ENCODE measurements at regions not wholly inside any gene's neighbourhood (a gene's known extent, or its start where the extent isn't known, plus 50 kb on each side); places are given as distances from the start of the nearest gene placed in this dataset.

- H3K4me1 ChIP-seq (ENCODE audit: control insufficient read depth in 2 of 2, insufficient read depth in 2 of 2, low read length in 2 of 2): no peaks in the 10 kb centered on the region
- H3K27me3 Mint-ChIP-seq: no peaks in the 10 kb centered on the region
- DNase-seq (no peak), ATAC-seq (ENCODE audit: low read depth) (no peak)
- no peaks in the 10 kb centered on the region for H3K4me1 Mint-ChIP-seq
- H3K36me3 ChIP-seq (replicated peaks in 1 of 2; ENCODE audit: control extremely low read depth in 1 of 2, control insufficient read depth in 1 of 2, extremely low read depth in 1 of 2, insufficient read depth in 2 of 2, low read length in 1 of 2): no peaks in the 10 kb centered on the region
- no peak overlapping the region for H3K4me3 ChIP-seq (ENCODE audit: control extremely low read depth in 1 of 5, extremely low read depth in 1 of 5, insufficient read depth in 1 of 5, low read depth in 2 of 5, low read length in 4 of 5)
- ChIA-PET CTCF (interaction anchor here (0.5 kb wide), 1 partner anchor 377 kb away, joined by 4 read pairs; no protein-coding TSS in a partner anchor), POLR2A (no interaction called here)
- TF ChIP-seq EZH2 (IDR thresholded peaks at IDR 0.05; ENCODE audit: borderline replicate concordance, insufficient read depth, low read depth, low read length, poor library complexity, severe bottlenecking) (no peak), CTCF (IDR thresholded peaks at IDR 0.05) (no peak)
- no peak overlapping the region for H3K4me2 ChIP-seq (replicated peaks; ENCODE audit: low read depth, low read length, poor library complexity, severe bottlenecking)
- WGBS (ENCODE audit: insufficient coverage): no CpG with 5 or more reads among the region's 1 CpG
- no peak overlapping the region for H3K27ac ChIP-seq (ENCODE audit: low read length in 2 of 2)
- no peak overlapping the region for H2AFZ ChIP-seq (ENCODE audit: insufficient read depth, low read depth, low read length, poor library complexity, severe bottlenecking)
- no peaks in the 10 kb centered on the region for H3K9me3 Mint-ChIP-seq (ENCODE audit: insufficient read depth)
- intact Hi-C loops (cut with micrococcal nuclease): no loop called here
- H4K20me1 ChIP-seq (ENCODE audit: control insufficient read depth, insufficient read depth, low read length, poor library complexity, severe bottlenecking): no peaks in the 10 kb centered on the region
- H3K9ac ChIP-seq (ENCODE audit: low read length): no peak overlapping the region
- H3K9me3 ChIP-seq (ENCODE audit: control extremely low read depth in 1 of 3, control insufficient read depth in 2 of 3, insufficient read depth in 1 of 3, low read length in 2 of 3): peaks cover 0 to 3% (median 0%) of the 10 kb centered on the region in 3 donors
- H3K79me2 ChIP-seq (ENCODE audit: control insufficient read depth, insufficient read depth, low read length): no peaks in the 10 kb centered on the region
- no peak overlapping the region for H3K4me3 Mint-ChIP-seq
- no peak overlapping the region for H3K27ac Mint-ChIP-seq
- H3K27me3 ChIP-seq (replicated peaks in 1 of 4; ENCODE audit: control extremely low read depth in 1 of 4, control insufficient read depth in 3 of 4, insufficient read depth in 4 of 4, low read length in 3 of 4): no peaks in the 10 kb centered on the region
These were observed 129.1 kb downstream of the RCHY1 start for GRCh38 chr4:75385106-75385505.

GRCh38 chr4:75376543-75376942, 137.7 kb downstream of the RCHY1 start:
- Histone ChIP-seq H3K79me2 (ENCODE audit: control insufficient read depth, insufficient read depth, low read length) (no peaks in the 10 kb centered on the region), H2AFZ (ENCODE audit: insufficient read depth, low read depth, low read length, poor library complexity, severe bottlenecking) (no peak overlapping the region), H3K27me3 (replicated peaks in 1 of 4; ENCODE audit: control extremely low read depth in 1 of 4, control insufficient read depth in 3 of 4, insufficient read depth in 4 of 4, low read length in 3 of 4) (no peaks in the 10 kb centered on the region), H3K4me1 (ENCODE audit: control insufficient read depth in 2 of 2, insufficient read depth in 2 of 2, low read length in 2 of 2) (no peaks in the 10 kb centered on the region), H3K4me3 (ENCODE audit: control extremely low read depth in 1 of 5, extremely low read depth in 1 of 5, insufficient read depth in 1 of 5, low read depth in 2 of 5, low read length in 4 of 5) (no peak overlapping the region), H3K27ac (ENCODE audit: low read length in 2 of 2) (no peak overlapping the region), H3K9me3 (ENCODE audit: control extremely low read depth in 1 of 3, control insufficient read depth in 2 of 3, insufficient read depth in 1 of 3, low read length in 2 of 3) (peaks cover 0 to 14% (median 0%) of the 10 kb centered on the region in 3 donors), H3K4me2 (replicated peaks; ENCODE audit: low read depth, low read length, poor library complexity, severe bottlenecking) (no peak overlapping the region), H3K9ac (ENCODE audit: low read length) (no peak overlapping the region), H3K36me3 (replicated peaks in 1 of 2; ENCODE audit: control extremely low read depth in 1 of 2, control insufficient read depth in 1 of 2, extremely low read depth in 1 of 2, insufficient read depth in 2 of 2, low read length in 1 of 2) (no peaks in the 10 kb centered on the region), H4K20me1 (ENCODE audit: control insufficient read depth, insufficient read depth, low read length, poor library complexity, severe bottlenecking) (no peaks in the 10 kb centered on the region)
- ChIA-PET POLR2A (no interaction called here), CTCF (interaction anchor here (1.1 kb wide), 1 partner anchor 10 kb away, joined by 3 read pairs; no protein-coding TSS in a partner anchor)
- no peak for TF ChIP-seq CTCF (IDR thresholded peaks at IDR 0.05)
- TF ChIP-seq EZH2 (IDR thresholded peaks at IDR 0.05; ENCODE audit: borderline replicate concordance, insufficient read depth, low read depth, low read length, poor library complexity, severe bottlenecking): no peak
- Mint-ChIP-seq H3K27ac (no peak overlapping the region), H3K4me3 (no peak overlapping the region), H3K27me3 (peaks cover 15% of the 10 kb centered on the region), H3K9me3 (ENCODE audit: insufficient read depth) (no peaks in the 10 kb centered on the region), H3K4me1 (no peaks in the 10 kb centered on the region)
- DNase-seq (no peak), ATAC-seq (ENCODE audit: low read depth) (no peak)
- intact Hi-C loops (cut with micrococcal nuclease): no loop called here
